HepG2 (cell line): ENCODE measurements at regions not wholly inside any gene's neighbourhood (a gene's known extent, or its start where the extent isn't known, plus 50 kb on each side); places are given as distances from the start of the nearest gene placed in this dataset.

Experiments
- ATAC-seq: fragments of 200-7000 bp; cut with Tn5 transposase; 3 replicates; pipeline ENCODE4 v1.9.1; 2020; ENCODE audit warnings: mild to moderate bottlenecking, moderate library complexity
- BruUV-seq: library from RNA; stranded (reverse); fragments of 400-500 nt; replicated peaks from 2 replicates; lab custom pipeline; 2021; lab: Mats Ljungman, UMichigan
- CTCF ChIA-PET: fragments of 300-600 bp; formaldehyde crosslinking; extraction: SDS; loops from one replicate; lab custom pipeline; 2021; ENCODE audit warnings: low total read pairs, inconsistent platforms, low intra/inter-chr PET ratio; lab: Yijun Ruan, JAX
- POLR2A ChIA-PET: fragments of 350-600 bp; sonication (Branson Sonifier 250); formaldehyde crosslinking; loops from one replicate; lab custom pipeline; 2020; ENCODE audit warnings: antibody characterized with exemption, inconsistent platforms; lab: Yijun Ruan, JAX
- DNase-seq: peaks from one replicate; pipeline ENCODE4 v3.0.0-alpha.2; 2015; ENCODE audit warnings: low spot score
- FAIRE-seq: peaks from 3 replicates; lab custom pipeline; 2011; peaks lifted over from hg19 to GRCh38; lab: Jason Lieb, UNC
- H2AFZ ChIP-seq: one replicate; pipeline ENCODE4 v1.6.1; 2011; ENCODE audit warnings: low read length, inconsistent platforms
- H3K27ac ChIP-seq: fragments of 300-600 bp; 3 replicates; pipeline ENCODE4 v1.8.0; 2011; ENCODE audit warnings: mixed run types, mild to moderate bottlenecking, mixed read lengths, low read length, inconsistent platforms; ENCODE audit not compliant: insufficient read depth; ENCODE audit errors: extremely low read length
- H3K27me3 ChIP-seq, 2 experiments: fragments of 200-600 bp in 1 of 2; 2 replicates in 1 of 2; 3 replicates in 1 of 2; pipeline versions ENCODE4 v1.6.0 to v1.8.0; 2011; ENCODE audit warnings: low read length in 2 of 2, mild to moderate bottlenecking in 2 of 2, moderate library complexity in 2 of 2, inconsistent platforms in 1 of 2; ENCODE audit not compliant: insufficient read depth in 2 of 2, control insufficient read depth in 1 of 2
- H3K36me3 ChIP-seq, 2 experiments: fragments of 200-600 bp in 1 of 2; replicated peaks in 1 of 2; 2 replicates in 1 of 2; 3 replicates in 1 of 2; pipeline versions ENCODE4 v1.5.1 to v1.8.0; 2011; ENCODE audit warnings: low read length in 2 of 2, inconsistent platforms in 1 of 2; ENCODE audit not compliant: insufficient read depth in 2 of 2, control insufficient read depth in 1 of 2
- H3K4me1 ChIP-seq: 2 replicates; pipeline ENCODE4 v1.5.1; 2012; ENCODE audit warnings: low read length, inconsistent platforms; ENCODE audit not compliant: insufficient read depth
- H3K4me2 ChIP-seq: 2 replicates; pipeline ENCODE4 v1.6.0; 2011; ENCODE audit warnings: low read depth, low read length, inconsistent platforms
- H3K4me3 ChIP-seq, 3 experiments: fragments of 200-600 bp in 1 of 3; sonication (generic), shearing (Covaris generic) in 1 of 3; replicated peaks in 1 of 3; 2 replicates each; pipeline ENCODE4 v1.5.1; 2011 to 2016; ENCODE audit warnings: low read length in 3 of 3, inconsistent platforms in 2 of 3, low read depth in 2 of 3, mild to moderate bottlenecking in 2 of 3, control low read depth in 1 of 3, mixed read lengths in 1 of 3; ENCODE audit not compliant: insufficient read depth in 1 of 3
- H3K79me2 ChIP-seq: one replicate; pipeline ENCODE4 v1.6.1; 2011; ENCODE audit warnings: low read length, inconsistent platforms; ENCODE audit not compliant: insufficient read depth
- H3K9ac ChIP-seq: 2 replicates; pipeline ENCODE4 v1.6.0; 2011; ENCODE audit warnings: mild to moderate bottlenecking, low read depth, low read length, inconsistent platforms; ENCODE audit not compliant: insufficient read depth
- H3K9me3 ChIP-seq: 2 replicates; pipeline ENCODE4 v1.5.1; 2012; ENCODE audit warnings: mild to moderate bottlenecking, low read length
- H4K20me1 ChIP-seq: 2 replicates; pipeline ENCODE4 v1.6.0; 2011; ENCODE audit warnings: inconsistent platforms, mild to moderate bottlenecking, low read length, moderate library complexity; ENCODE audit not compliant: insufficient read depth
- CENPBD1 ChIP-seq: sonication (generic); formaldehyde crosslinking; IDR thresholded peaks from 2 replicates; pipeline ENCODE4 v1.8.0; 2022; ENCODE audit warnings: missing genetic modification reagents, low read depth, mild to moderate bottlenecking, borderline replicate concordance
- HNF4A ChIP-seq: sonication (generic); formaldehyde crosslinking; IDR thresholded peaks from 2 replicates; pipeline ENCODE4 v1.4.0; 2020; ENCODE audit warnings: missing genetic modification reagents
- HNRNPK ChIP-seq: fragments of 200-400 bp; formaldehyde crosslinking; IDR thresholded peaks from 2 replicates; pipeline ENCODE4 v1.6.1; 2018; ENCODE audit warnings: low read length, low read depth, moderate library complexity, mild to moderate bottlenecking; ENCODE audit not compliant: poor library complexity, severe bottlenecking
- KLF16 ChIP-seq, 2 experiments: sonication (generic) in 1 of 2; formaldehyde crosslinking in 1 of 2; IDR thresholded peaks; 2 replicates each; pipeline versions ENCODE4 v1.6.1 to v1.8.0; 2016 to 2023; ENCODE audit warnings: missing genetic modification reagents in 2 of 2, missing compliant biosample characterization in 1 of 2
- REPIN1 ChIP-seq: sonication (generic); formaldehyde crosslinking; IDR thresholded peaks from 2 replicates; pipeline ENCODE4 v1.8.0; 2022; ENCODE audit warnings: missing genetic modification reagents, low read depth, mild to moderate bottlenecking, borderline replicate concordance
- TFDP2 ChIP-seq: sonication (generic); formaldehyde crosslinking; IDR thresholded peaks from 2 replicates; pipeline ENCODE4 v1.4.0; 2020; ENCODE audit warnings: missing genetic modification reagents
- THAP11 ChIP-seq: IDR thresholded peaks from 2 replicates; pipeline ENCODE4 v1.6.1; 2016; ENCODE audit warnings: missing biosample characterization, missing genetic modification reagents
- ZBTB43 ChIP-seq: sonication (generic); formaldehyde crosslinking; conservative IDR thresholded peaks from 2 replicates; pipeline ENCODE4 v1.4.0; 2020; ENCODE audit warnings: missing genetic modification reagents
- ZNF850 ChIP-seq: sonication (generic); formaldehyde crosslinking; conservative IDR thresholded peaks from 2 replicates; pipeline ENCODE4 v1.9.0; 2021; ENCODE audit warnings: mild to moderate bottlenecking, missing genetic modification reagents
- ZNF878 ChIP-seq: sonication (generic); formaldehyde crosslinking; IDR thresholded peaks from 2 replicates; pipeline ENCODE4 v1.8.1; 2023; ENCODE audit warnings: mild to moderate bottlenecking, missing genetic modification reagents, moderate library complexity
- WGBS: methylation state at CpG from one replicate; pipeline ENCODE4 v1.1.6; 2017; ENCODE audit warnings: low lambda C conversion rate; 5-methylcytosine and 5-hydroxymethylcytosine counted together
- in situ Hi-C: cut with HindIII; loops from 2 replicates; pipeline ENCODE4 v1.10.0; 2017; ENCODE audit warnings: low pct_unique_long_range_greater_than_20kb; ENCODE audit not compliant: extremely low pct_ligation_motif_present
- intact Hi-C: fragments of 100-400 bp; cut with micrococcal nuclease; formaldehyde crosslinking; loops from one replicate; pipeline ENCODE4 v1.10.0; 2022; ENCODE audit not compliant: unreplicated experiment
- TF ChIP-seq, protein P1 (sequence below): sonication (generic); formaldehyde crosslinking; IDR thresholded peaks from 2 replicates; pipeline ENCODE4 v1.5.1; 2020; ENCODE audit warnings: mild to moderate bottlenecking, missing genetic modification reagents, moderate library complexity
- TF ChIP-seq, protein P2 (sequence below): sonication (generic); formaldehyde crosslinking; IDR thresholded peaks from 2 replicates; pipeline ENCODE4 v1.4.0; 2020; ENCODE audit warnings: missing genetic modification reagents

GRCh38 chr7:25565949-25566348 is 337.7 kb upstream of the NPVF start (continued):
- TF ChIP-seq TFDP2 (no peak), THAP11 (CRISPR knock-in tag) (peak; percentile 27; the same call in 1 of the 2 replicates), HNF4A (no peak), CENPBD1 (no peak), HNRNPK (no peak), ZNF850 (CRISPR knock-in tag) (no peak), REPIN1 (CRISPR knock-in tag) (no peak), KLF16 (CRISPR knock-in tag; IDR thresholded peaks at IDR 0.05) (0 out of 4 replicates have a peak, but pooled peaks of 1 of the 2 experiments have one; percentile 34)

- Histone ChIP-seq H3K27me3 (peaks cover 0 to 8% of the 10 kb centered on the region in 2 experiments; a peak in 2 of 5 replicates), H3K36me3 (no peaks in the 10 kb centered on the region), H3K9me3 (no peaks in the 10 kb centered on the region), H3K4me1 (peaks cover 9% of the 10 kb centered on the region), H4K20me1 (no peaks in the 10 kb centered on the region), H2AFZ (no peak overlapping the region), H3K27ac (no peak overlapping the region), H3K79me2 (no peaks in the 10 kb centered on the region), H3K9ac (no peak overlapping the region), H3K4me2 (no peak overlapping the region), H3K4me3 (no peak overlapping the region)
- DNase-seq (no peak), FAIRE-seq (no peak), ATAC-seq (no peak)
- TF ChIP-seq, protein P1, sequence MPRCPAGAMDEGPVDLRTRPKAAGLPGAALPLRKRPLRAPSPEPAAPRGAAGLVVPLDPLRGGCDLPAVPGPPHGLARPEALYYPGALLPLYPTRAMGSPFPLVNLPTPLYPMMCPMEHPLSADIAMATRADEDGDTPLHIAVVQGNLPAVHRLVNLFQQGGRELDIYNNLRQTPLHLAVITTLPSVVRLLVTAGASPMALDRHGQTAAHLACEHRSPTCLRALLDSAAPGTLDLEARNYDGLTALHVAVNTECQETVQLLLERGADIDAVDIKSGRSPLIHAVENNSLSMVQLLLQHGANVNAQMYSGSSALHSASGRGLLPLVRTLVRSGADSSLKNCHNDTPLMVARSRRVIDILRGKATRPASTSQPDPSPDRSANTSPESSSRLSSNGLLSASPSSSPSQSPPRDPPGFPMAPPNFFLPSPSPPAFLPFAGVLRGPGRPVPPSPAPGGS (CRISPR knock-in tag), result no peak
- TF ChIP-seq ZNF878 (CRISPR knock-in tag) (no peak), ZBTB43 (CRISPR knock-in tag) (no peak)
- TF ChIP-seq, protein P2, sequence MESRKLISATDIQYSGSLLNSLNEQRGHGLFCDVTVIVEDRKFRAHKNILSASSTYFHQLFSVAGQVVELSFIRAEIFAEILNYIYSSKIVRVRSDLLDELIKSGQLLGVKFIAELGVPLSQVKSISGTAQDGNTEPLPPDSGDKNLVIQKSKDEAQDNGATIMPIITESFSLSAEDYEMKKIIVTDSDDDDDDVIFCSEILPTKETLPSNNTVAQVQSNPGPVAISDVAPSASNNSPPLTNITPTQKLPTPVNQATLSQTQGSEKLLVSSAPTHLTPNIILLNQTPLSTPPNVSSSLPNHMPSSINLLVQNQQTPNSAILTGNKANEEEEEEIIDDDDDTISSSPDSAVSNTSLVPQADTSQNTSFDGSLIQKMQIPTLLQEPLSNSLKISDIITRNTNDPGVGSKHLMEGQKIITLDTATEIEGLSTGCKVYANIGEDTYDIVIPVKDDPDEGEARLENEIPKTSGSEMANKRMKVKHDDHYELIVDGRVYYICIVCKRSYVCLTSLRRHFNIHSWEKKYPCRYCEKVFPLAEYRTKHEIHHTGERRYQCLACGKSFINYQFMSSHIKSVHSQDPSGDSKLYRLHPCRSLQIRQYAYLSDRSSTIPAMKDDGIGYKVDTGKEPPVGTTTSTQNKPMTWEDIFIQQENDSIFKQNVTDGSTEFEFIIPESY (CRISPR knock-in tag), result peak; percentile 11; the same call in 1 of the 2 replicates
- ChIA-PET POLR2A (no interaction called here), CTCF (interaction anchor here (2.5 to 5.5 kb wide), 2 partner anchors 284 to 307 kb away, joined by 7 to 115 read pairs; no protein-coding TSS in a partner anchor)
- WGBS, result 79% methylated on average over 7 of the region's 7 CpGs
- BruUV-seq, result no TSS peak
- intact Hi-C loops, result loop anchor here (10.0 kb wide), 1 partner anchor 383 kb away; a partner anchor contains a TSS
- in situ Hi-C loops, result no loop called here
Observed at GRCh38 chr7:25567430-25567829, 339.1 kb upstream of the NPVF start.
